H9 (cell line): ENCODE measurements at regions not wholly inside any gene's neighbourhood (a gene's known extent, or its start where the extent isn't known, plus 50 kb on each side); places are given as distances from the start of the nearest gene placed in this dataset.

Experiments
- DNase-seq: peaks from one replicate; pipeline ENCODE4 v3.0.0-alpha.2; 2017
- H2AFZ ChIP-seq: one replicate; pipeline ENCODE4 v1.6.1; 2013; ENCODE audit warnings: mild to moderate bottlenecking, low read length, control low read depth, moderate library complexity
- H2AK5ac ChIP-seq: 2 replicates; pipeline ENCODE4 v1.6.1; 2013; ENCODE audit warnings: low read length, control low read depth, mixed read lengths; ENCODE audit not compliant: insufficient read length
- H2BK120ac ChIP-seq: one replicate; pipeline ENCODE4 v1.6.1; 2013; ENCODE audit warnings: low read depth, mild to moderate bottlenecking, low read length, control low read depth, inconsistent platforms; ENCODE audit not compliant: poor library complexity, severe bottlenecking
- H2BK12ac ChIP-seq: 2 replicates; pipeline ENCODE4 v1.6.1; 2013; ENCODE audit warnings: low read length, control low read depth, mixed read lengths, low read depth; ENCODE audit not compliant: insufficient read length
- H2BK15ac ChIP-seq: 2 replicates; pipeline ENCODE4 v1.6.1; 2013; ENCODE audit warnings: low read depth, low read length, control low read depth
- H2BK20ac ChIP-seq: one replicate; pipeline ENCODE4 v1.6.1; 2013; ENCODE audit warnings: low read depth, mild to moderate bottlenecking, low read length, control low read depth, inconsistent platforms; ENCODE audit not compliant: poor library complexity, severe bottlenecking
- H2BK5ac ChIP-seq: 2 replicates; pipeline ENCODE4 v1.6.1; 2013; ENCODE audit warnings: low read length, control low read depth, mixed read lengths; ENCODE audit not compliant: insufficient read length
- H3K14ac ChIP-seq: 2 replicates; pipeline ENCODE4 v1.6.1; 2013; ENCODE audit warnings: low read length, control low read depth; ENCODE audit not compliant: insufficient read depth
- H3K18ac ChIP-seq: 2 replicates; pipeline ENCODE4 v1.6.1; 2013; ENCODE audit warnings: low read depth, mild to moderate bottlenecking, mixed read lengths, low read length, control low read depth; ENCODE audit not compliant: insufficient read length
- H3K23ac ChIP-seq: 2 replicates; pipeline ENCODE4 v1.6.1; 2013; ENCODE audit warnings: low read length, control low read depth, mixed read lengths, low read depth; ENCODE audit not compliant: insufficient read length
- H3K23me2 ChIP-seq: 2 replicates; pipeline ENCODE4 v1.6.1; 2013; ENCODE audit warnings: low read depth, mild to moderate bottlenecking, mixed read lengths, low read length, control low read depth; ENCODE audit not compliant: insufficient read length, poor library complexity, severe bottlenecking
- H3K27ac ChIP-seq: 2 replicates; pipeline ENCODE4 v1.5.1; 2013; ENCODE audit warnings: low read length, control low read depth, mixed read lengths, low read depth; ENCODE audit not compliant: insufficient read length
- H3K27me3 ChIP-seq: 2 replicates; pipeline ENCODE4 v1.6.1; 2013; ENCODE audit warnings: low read length, control low read depth, inconsistent platforms; ENCODE audit not compliant: insufficient read depth
- H3K4ac ChIP-seq: 2 replicates; pipeline ENCODE4 v1.6.1; 2013; ENCODE audit warnings: low read depth, mild to moderate bottlenecking, control low read depth, inconsistent platforms, low read length, moderate library complexity
- H3K4me1 ChIP-seq: 2 replicates; pipeline ENCODE4 v1.6.1; 2013; ENCODE audit warnings: low read length, control low read depth, inconsistent platforms; ENCODE audit not compliant: insufficient read depth
- H3K4me2 ChIP-seq: 2 replicates; pipeline ENCODE4 v1.6.1; 2013; ENCODE audit warnings: low read length, control low read depth, mixed read lengths; ENCODE audit not compliant: insufficient read length, insufficient read depth
- H3K56ac ChIP-seq: 2 replicates; pipeline ENCODE4 v1.6.1; 2013; ENCODE audit warnings: low read depth, mild to moderate bottlenecking, mixed read lengths, low read length, control low read depth; ENCODE audit not compliant: insufficient read length
- H3K79me1 ChIP-seq: 2 replicates; pipeline ENCODE4 v1.6.1; 2013; ENCODE audit warnings: low read depth, mild to moderate bottlenecking, moderate library complexity, low read length, control low read depth, inconsistent platforms; ENCODE audit not compliant: insufficient read depth, poor library complexity, severe bottlenecking
- H3K79me2 ChIP-seq: 2 replicates; pipeline ENCODE4 v1.6.1; 2013; ENCODE audit warnings: low read length, control low read depth, inconsistent platforms; ENCODE audit not compliant: insufficient read depth
- H3K9ac ChIP-seq: 2 replicates; pipeline ENCODE4 v1.6.1; 2013; ENCODE audit warnings: low read length, control low read depth, mixed read lengths; ENCODE audit not compliant: insufficient read length; ENCODE audit errors: extremely low read depth
- H3K9me3 ChIP-seq: one replicate; pipeline ENCODE4 v1.6.1; 2013; ENCODE audit warnings: low read depth, low read length, inconsistent platforms; ENCODE audit not compliant: control insufficient read depth
- H3T11ph ChIP-seq: one replicate; pipeline ENCODE4 v1.6.1; 2013; ENCODE audit warnings: mild to moderate bottlenecking, low read length, control low read depth, inconsistent platforms
- H4K20me1 ChIP-seq: one replicate; pipeline ENCODE4 v1.6.1; 2013; ENCODE audit not compliant: control insufficient read depth, insufficient read length, insufficient read depth
- H4K5ac ChIP-seq: 2 replicates; pipeline ENCODE4 v1.6.1; 2013; ENCODE audit warnings: low read depth, mild to moderate bottlenecking, mixed read lengths, low read length, control low read depth; ENCODE audit not compliant: insufficient read length
- H4K8ac ChIP-seq: replicated peaks from 2 replicates; pipeline ENCODE4 v1.6.1; 2013; ENCODE audit warnings: low read length, control low read depth, mixed read lengths, low read depth; ENCODE audit not compliant: insufficient read length
- H4K91ac ChIP-seq: 2 replicates; pipeline ENCODE4 v1.6.1; 2013; ENCODE audit warnings: low read depth, mild to moderate bottlenecking, moderate library complexity, mixed read lengths, low read length, control low read depth; ENCODE audit not compliant: insufficient read length
- H3K27ac Mint-ChIP-seq, 3 experiments: 2 replicates in 2 of 3; 3 replicates in 1 of 3; pipeline ENCODE4 v1.8.0; 2020 to 2021; ENCODE audit warnings: mixed read lengths in 3 of 3, mild to moderate bottlenecking in 1 of 3, moderate library complexity in 1 of 3
- H3K27me3 Mint-ChIP-seq: 2 replicates; pipeline ENCODE4 v1.8.0; 2021; ENCODE audit warnings: low read depth, mild to moderate bottlenecking, moderate library complexity, mixed read lengths
- H3K36me3 Mint-ChIP-seq, 3 experiments: 2 replicates in 2 of 3; 3 replicates in 1 of 3; pipeline ENCODE4 v1.8.0; 2020 to 2021; ENCODE audit warnings: low read depth in 3 of 3, mixed read lengths in 3 of 3; ENCODE audit not compliant: insufficient read depth in 1 of 3
- H3K4me1 Mint-ChIP-seq, 2 experiments: 2 replicates each; pipeline ENCODE4 v1.8.0; 2020; ENCODE audit warnings: mixed read lengths in 2 of 2
- H3K4me3 Mint-ChIP-seq, 2 experiments: 2 replicates in 1 of 2; 3 replicates in 1 of 2; pipeline ENCODE4 v1.8.0; 2020 to 2021; ENCODE audit warnings: mild to moderate bottlenecking in 2 of 2, mixed read lengths in 2 of 2, moderate library complexity in 1 of 2
- H3K9me3 Mint-ChIP-seq, 2 experiments: 2 replicates in 1 of 2; 3 replicates in 1 of 2; pipeline ENCODE4 v1.8.0; 2020; ENCODE audit warnings: mild to moderate bottlenecking in 2 of 2, mixed read lengths in 2 of 2, moderate library complexity in 1 of 2
- WGBS: extraction: QIAGEN DNeasy Blood & Tissue Kit; methylation state at CpG from one replicate; pipeline ENCODE4 v1.1.7; 2013; ENCODE audit warnings: missing lambda C conversion rate, low lambda C conversion rate, mixed read lengths; ENCODE audit not compliant: insufficient read length; ENCODE audit errors: extremely low coverage; 5-methylcytosine and 5-hydroxymethylcytosine counted together
- TF ChIP-seq, protein P1 (sequence below): fragments of 200-600 bp; sonication (generic); conservative IDR thresholded peaks from 3 replicates; pipeline ENCODE4 v1.8.0; 2021; ENCODE audit warnings: antibody characterized with exemption, mild to moderate bottlenecking

DNA sequence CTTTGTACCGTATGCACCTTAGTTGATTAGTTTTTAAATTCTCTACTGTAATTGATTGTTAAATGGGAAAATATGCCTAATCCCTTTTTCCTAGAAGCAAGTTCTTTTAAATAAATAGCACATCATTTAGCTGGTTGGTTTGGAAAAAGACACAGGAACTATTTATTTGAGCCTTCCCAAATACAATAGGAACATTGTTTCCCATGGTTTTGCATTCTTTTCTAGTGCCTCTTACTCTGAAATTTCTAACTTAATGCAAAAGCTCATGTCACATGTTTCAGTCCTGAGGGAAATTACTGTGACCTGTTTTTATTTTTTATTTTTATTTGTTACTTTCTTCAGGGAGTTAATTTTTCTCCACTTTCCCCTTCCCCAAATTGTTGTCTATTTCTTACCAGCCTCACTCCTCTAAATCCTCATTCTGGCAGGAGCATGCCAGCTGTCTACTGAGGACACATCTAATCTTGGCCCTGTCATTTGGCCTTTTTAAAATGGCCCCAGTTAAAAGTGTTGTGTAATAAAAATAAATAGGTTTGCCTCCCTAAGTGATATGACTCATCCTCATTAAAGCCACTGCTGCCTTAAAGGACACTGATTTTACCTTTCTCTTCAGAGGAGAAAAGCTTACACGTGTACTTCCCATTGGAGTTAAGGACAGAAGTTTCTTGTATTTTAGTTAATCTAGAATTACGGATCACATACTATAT, 94.5 kb downstream of the PPP1R3A start:
- Histone ChIP-seq H3K56ac (no peak overlapping the region), H2BK12ac (no peak overlapping the region), H3K9me3 (no peaks in the 10 kb centered on the region), H3K4me2 (no peak overlapping the region), H2BK5ac (no peak overlapping the region), H4K5ac (no peak overlapping the region), H2BK120ac (no peak overlapping the region), H3K14ac (no peak overlapping the region), H3K23me2 (no peaks in the 10 kb centered on the region), H2AFZ (no peak overlapping the region), H3K79me1 (no peaks in the 10 kb centered on the region), H4K91ac (no peak overlapping the region), H2BK20ac (no peak overlapping the region), H3K18ac (no peak overlapping the region), H3K4ac (no peak overlapping the region), H2AK5ac (no peak overlapping the region), H4K8ac (no peak overlapping the region), H3K4me1 (peaks cover 2% of the 10 kb centered on the region; the same call in 1 of the 2 replicates), H3K27me3 (no peaks in the 10 kb centered on the region), H3K27ac (no peak overlapping the region), H3T11ph (no peak overlapping the region), H3K23ac (no peak overlapping the region), H4K20me1 (no peaks in the 10 kb centered on the region), H3K79me2 (no peaks in the 10 kb centered on the region), H2BK15ac (no peak overlapping the region), H3K9ac (no peak overlapping the region)
- peaks cover 31% of the 10 kb centered on the region in 2 experiments for H3K4me1 Mint-ChIP-seq
- WGBS, result no CpG with 5 or more reads among the region's 3 CpGs
- peak overlapping the region in 1 of 3 experiments; percentile 17; a peak in 1 of 7 replicates for H3K27ac Mint-ChIP-seq
- TF ChIP-seq, protein P1, sequence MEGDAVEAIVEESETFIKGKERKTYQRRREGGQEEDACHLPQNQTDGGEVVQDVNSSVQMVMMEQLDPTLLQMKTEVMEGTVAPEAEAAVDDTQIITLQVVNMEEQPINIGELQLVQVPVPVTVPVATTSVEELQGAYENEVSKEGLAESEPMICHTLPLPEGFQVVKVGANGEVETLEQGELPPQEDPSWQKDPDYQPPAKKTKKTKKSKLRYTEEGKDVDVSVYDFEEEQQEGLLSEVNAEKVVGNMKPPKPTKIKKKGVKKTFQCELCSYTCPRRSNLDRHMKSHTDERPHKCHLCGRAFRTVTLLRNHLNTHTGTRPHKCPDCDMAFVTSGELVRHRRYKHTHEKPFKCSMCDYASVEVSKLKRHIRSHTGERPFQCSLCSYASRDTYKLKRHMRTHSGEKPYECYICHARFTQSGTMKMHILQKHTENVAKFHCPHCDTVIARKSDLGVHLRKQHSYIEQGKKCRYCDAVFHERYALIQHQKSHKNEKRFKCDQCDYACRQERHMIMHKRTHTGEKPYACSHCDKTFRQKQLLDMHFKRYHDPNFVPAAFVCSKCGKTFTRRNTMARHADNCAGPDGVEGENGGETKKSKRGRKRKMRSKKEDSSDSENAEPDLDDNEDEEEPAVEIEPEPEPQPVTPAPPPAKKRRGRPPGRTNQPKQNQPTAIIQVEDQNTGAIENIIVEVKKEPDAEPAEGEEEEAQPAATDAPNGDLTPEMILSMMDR, result no peak
- H3K27me3 Mint-ChIP-seq, result peaks cover 2% of the 10 kb centered on the region; the same call in 1 of the 2 replicates
- no peaks in the 10 kb centered on the region for H3K9me3 Mint-ChIP-seq
- no peak for DNase-seq
- H3K4me3 Mint-ChIP-seq, result no peak overlapping the region
- H3K36me3 Mint-ChIP-seq, result no peaks in the 10 kb centered on the region; a peak in 1 of 7 replicates
